VCaP (cell line): ENCODE measurements at regions not wholly inside any gene's neighbourhood (a gene's known extent, or its start where the extent isn't known, plus 50 kb on each side); places are given as distances from the start of the nearest gene placed in this dataset.

ENCODE experiments used
- H3K27ac ChIP-seq: fragments of 450-650 bp; 2 replicates; pipeline ENCODE4 v1.5.1; 2017
- TF ChIP-seq, protein P1 (sequence below): fragments of 450-650 bp; conservative IDR thresholded peaks from 2 replicates; pipeline ENCODE4 v1.5.1; 2017; ENCODE audit warnings: mild to moderate bottlenecking, moderate library complexity

DNA sequence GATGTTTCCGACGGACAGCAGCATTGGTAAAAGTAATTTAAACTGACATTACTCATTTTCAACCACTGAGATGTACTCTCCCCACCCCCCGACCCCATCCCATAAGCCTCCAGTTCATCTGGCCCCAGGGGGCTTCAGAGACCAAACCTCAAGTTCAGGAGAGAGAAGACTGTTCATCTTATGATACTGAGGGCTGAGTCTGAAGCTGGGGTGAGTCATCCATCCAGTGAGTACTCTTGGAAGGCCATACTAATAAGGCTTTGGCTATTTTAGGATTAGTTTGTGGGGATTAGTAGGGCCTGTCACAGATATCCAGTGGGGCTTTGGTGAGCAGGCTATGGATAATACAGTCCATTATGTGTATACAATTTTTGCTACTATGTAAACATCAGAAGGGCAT lies 125.3 kb upstream of the APCDD1 start:
- no peak overlapping the region for H3K27ac ChIP-seq
- TF ChIP-seq, protein P1, sequence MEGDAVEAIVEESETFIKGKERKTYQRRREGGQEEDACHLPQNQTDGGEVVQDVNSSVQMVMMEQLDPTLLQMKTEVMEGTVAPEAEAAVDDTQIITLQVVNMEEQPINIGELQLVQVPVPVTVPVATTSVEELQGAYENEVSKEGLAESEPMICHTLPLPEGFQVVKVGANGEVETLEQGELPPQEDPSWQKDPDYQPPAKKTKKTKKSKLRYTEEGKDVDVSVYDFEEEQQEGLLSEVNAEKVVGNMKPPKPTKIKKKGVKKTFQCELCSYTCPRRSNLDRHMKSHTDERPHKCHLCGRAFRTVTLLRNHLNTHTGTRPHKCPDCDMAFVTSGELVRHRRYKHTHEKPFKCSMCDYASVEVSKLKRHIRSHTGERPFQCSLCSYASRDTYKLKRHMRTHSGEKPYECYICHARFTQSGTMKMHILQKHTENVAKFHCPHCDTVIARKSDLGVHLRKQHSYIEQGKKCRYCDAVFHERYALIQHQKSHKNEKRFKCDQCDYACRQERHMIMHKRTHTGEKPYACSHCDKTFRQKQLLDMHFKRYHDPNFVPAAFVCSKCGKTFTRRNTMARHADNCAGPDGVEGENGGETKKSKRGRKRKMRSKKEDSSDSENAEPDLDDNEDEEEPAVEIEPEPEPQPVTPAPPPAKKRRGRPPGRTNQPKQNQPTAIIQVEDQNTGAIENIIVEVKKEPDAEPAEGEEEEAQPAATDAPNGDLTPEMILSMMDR = no peak

DNA sequence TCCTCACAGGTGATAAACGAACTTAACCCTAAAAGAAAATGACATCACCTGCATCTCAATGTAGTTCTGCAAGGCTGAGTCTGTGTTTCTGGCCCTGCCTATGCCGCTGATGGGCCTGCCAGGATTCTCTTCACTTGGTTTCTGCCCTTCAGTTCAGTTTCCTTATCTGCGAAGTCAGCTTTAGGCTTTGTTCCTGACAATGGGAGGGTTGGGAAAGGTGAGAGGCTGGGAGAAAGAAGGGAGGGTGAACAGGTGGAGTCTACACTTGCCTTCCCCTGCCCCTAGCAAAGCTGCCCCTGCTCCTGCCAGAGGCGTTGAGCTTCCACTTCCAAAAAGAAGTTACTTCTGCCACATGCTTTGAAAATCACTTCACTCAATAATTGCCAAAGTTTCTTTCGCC lies 124.0 kb upstream of the APCDD1 start:
- TF ChIP-seq, protein P1 = no peak
- no peak overlapping the region for H3K27ac ChIP-seq

DNA sequence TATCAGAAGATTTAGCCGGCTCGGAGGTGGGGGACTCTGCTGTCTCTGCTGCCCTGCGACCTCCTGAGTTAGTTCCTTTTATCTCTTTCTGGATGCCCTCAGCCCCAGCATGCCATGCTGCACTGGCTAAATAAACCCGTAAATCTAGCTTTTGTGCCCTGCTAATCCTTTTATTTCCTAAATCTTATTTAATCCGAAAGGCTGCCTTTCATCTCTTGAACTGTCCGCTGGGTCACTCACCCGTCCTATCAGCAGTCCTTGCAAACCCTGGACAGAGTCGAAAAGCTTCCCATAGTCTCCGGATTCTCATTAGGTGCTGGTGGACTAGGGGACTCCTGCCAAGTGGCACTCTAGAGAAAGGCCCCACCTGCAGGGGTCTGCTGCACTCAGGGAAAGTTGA lies 122.0 kb upstream of the APCDD1 start:
- TF ChIP-seq, protein P1 = no peak
- no peak overlapping the region for H3K27ac ChIP-seq

DNA sequence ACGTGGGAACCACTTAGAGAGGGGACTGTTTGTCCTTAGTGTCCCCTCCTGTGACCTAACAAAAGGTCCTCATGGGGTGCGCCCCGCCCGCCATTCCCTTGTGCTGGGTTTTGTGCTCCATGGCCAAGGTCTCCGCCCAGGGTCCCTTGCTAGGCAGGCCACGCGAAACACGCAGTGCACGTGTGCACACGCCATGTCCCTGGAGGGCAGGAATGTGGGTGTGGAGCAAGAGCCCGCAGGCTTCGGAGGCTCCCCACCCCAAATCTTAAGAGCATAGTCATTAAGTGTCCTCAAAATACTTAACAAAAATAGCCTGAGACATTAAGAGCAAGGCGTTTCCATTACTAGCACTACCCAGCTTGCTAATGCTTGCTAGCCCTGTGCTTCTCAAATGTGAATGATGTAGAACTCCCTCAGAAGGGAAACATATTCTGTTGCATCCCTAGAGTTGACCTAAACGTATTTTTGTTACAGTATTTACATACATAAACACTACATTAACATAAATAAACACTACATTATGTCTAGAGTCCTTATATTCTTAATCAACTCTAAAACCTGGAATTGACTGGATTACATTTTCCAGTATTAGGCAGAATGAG lies 117.6 kb upstream of the APCDD1 start:
- TF ChIP-seq, protein P1 = no peak
- H3K27ac ChIP-seq = no peak overlapping the region

DNA sequence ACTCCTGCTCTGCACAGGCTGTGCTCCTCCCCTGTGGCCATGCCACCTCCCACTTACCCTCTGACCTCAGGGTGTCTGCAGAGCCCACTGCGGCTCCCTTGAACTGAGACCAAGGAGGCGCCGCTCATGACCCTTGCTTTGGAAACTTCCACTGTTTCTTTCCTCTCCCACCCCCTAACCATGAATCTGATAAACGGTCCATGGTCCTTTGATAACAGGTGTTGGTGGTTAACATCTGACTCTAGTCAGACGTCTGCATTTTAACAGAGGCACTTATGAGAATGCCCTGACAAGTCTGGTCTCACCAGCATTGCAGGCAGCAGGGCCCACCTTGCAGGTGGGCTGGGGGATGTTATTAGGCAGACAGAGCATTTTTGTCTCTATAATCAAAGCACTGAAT lies 113.6 kb upstream of the APCDD1 start:
- H3K27ac ChIP-seq = no peak overlapping the region
- TF ChIP-seq, protein P1 = no peak

DNA sequence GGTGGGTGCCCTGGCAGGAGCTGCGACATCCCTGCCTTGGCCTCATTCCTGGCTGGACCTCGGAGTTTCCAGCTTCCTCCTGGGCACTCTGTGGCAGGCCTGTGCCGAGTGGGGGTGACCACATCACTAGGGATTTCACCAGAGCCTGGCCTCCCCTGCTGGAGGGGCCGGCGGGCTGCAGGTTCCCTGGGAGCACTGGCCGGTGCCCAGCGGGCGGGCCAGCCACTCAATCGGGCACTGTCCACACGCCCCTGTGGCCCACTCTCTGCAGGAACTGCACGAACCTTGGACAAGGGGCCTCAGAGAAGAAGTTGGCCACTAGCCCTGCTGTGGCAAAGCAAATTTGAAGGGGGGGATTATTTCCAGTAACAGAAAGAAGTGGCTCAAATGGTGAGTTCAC lies 110.7 kb upstream of the APCDD1 start:
- no peak overlapping the region for H3K27ac ChIP-seq
- TF ChIP-seq, protein P1 = no peak

DNA sequence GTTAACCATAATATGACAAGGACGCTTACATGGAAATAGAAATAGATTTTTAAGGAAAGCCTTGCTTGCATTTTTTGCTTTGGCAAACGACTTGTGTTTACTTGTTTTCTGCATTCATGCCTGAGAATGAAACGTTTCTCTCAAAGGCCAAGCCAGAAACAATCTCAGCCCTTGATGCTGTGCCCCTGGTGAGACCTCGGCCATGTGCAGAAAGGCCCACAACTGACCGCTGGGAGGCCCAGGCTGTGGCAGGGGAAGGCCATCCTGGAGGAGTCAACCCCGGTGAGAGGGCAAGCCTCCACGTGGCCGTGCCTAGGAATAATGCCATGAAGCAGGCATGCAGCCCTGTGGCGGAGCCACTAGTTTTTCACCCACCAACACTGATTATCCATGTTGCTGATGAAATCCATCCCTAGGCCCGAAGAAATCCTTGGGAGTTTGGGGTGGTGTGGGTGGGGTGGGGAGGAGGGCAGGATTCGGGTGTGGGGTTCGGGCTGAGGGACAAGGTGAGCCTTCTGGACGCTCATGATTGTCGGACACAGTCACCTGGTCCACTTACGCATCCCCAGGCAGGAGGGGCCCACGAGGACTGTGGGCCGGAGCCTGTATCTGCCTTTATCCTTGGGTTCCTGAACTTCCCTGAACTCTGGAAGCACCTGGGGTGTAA lies 107.6 kb upstream of the APCDD1 start:
- no peak overlapping the region for H3K27ac ChIP-seq
- TF ChIP-seq, protein P1 = no peak
